ENCODE measurements at regions not wholly inside any gene's neighbourhood (a gene's known extent, or its start where the extent isn't known, plus 50 kb on each side); places are given as distances from the start of the nearest gene placed in this dataset.
A peak's percentile ranks its signal among the peaks of the same experiment; 100 is the strongest.

GRCh38 chr20:17849138-17849900 is 119.3 kb downstream of the SNX5 start (continued):
- TF ChIP-seq FOXO4 (CRISPR knock-in tag; conservative IDR thresholded peaks at IDR 0.05) (no peak), STAT6 (CRISPR knock-in tag; IDR thresholded peaks at IDR 0.05; ENCODE audit: borderline replicate concordance) (0 out of 2 replicates have a peak, but pooled peaks have one; percentile 17), RXRA (CRISPR knock-in tag; IDR thresholded peaks at IDR 0.05) (peak; percentile 26; the same call in 1 of the 2 replicates), RXRB (CRISPR knock-in tag; IDR thresholded peaks at IDR 0.05; ENCODE audit: borderline replicate concordance) (peak; percentile 45; the same call in 1 of the 2 replicates), ZBTB10 (CRISPR knock-in tag; IDR thresholded peaks at IDR 0.05; ENCODE audit: borderline replicate concordance) (no peak), ZNF687 (CRISPR knock-in tag; IDR thresholded peaks at IDR 0.05) (peak; percentile 92), ZBTB14 (CRISPR knock-in tag; IDR thresholded peaks at IDR 0.05) (no peak), ZNF225 (CRISPR knock-in tag; IDR thresholded peaks at IDR 0.05) (no peak), HOMEZ (CRISPR knock-in tag; IDR thresholded peaks at IDR 0.05; ENCODE audit: low read depth) (peak; percentile 58; the same call in 1 of the 2 replicates), GATAD2A (CRISPR knock-in tag; IDR thresholded peaks at IDR 0.05) (no peak), ZNF296 (CRISPR knock-in tag; conservative IDR thresholded peaks at IDR 0.05) (peak; percentile 54; the same call in 1 of the 2 replicates), ZNF263 (CRISPR knock-in tag; IDR thresholded peaks at IDR 0.05) (peak; percentile 95), SPEN (CRISPR knock-in tag; IDR thresholded peaks at IDR 0.05; ENCODE audit: low read depth) (peak; percentile 49; the same call in 1 of the 2 replicates)

All from HepG2 (cell line).